ENCODE measurements at regions not wholly inside any gene's neighbourhood (a gene's known extent, or its start where the extent isn't known, plus 50 kb on each side); places are given as distances from the start of the nearest gene placed in this dataset.

DNA sequence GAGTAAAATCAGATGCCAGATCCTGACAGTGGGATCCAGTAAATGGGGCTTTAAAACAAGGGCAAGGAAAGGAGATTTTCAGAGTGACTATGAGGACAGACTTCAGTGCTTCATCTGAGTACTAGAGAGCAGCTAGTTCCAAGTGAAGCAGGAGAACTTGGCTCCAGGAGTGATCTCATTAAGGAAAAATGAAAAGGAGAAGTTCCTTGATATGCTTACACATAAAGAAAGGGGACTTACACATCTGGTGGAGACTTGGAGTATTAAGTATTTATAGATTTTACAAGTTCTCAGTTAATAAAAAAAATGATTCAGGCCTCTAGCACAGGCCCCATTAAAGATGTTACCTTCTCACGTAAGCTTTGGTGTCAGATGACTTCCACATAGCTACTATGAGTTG is 105.8 kb downstream of the ICOS start:
- H3K9me3 Mint-ChIP-seq (ENCODE audit: unreplicated experiment), result no peaks in the 10 kb centered on the region
- H3K4me1 Mint-ChIP-seq (ENCODE audit: unreplicated experiment), result no peaks in the 10 kb centered on the region
- TF ChIP-seq, protein P1, sequence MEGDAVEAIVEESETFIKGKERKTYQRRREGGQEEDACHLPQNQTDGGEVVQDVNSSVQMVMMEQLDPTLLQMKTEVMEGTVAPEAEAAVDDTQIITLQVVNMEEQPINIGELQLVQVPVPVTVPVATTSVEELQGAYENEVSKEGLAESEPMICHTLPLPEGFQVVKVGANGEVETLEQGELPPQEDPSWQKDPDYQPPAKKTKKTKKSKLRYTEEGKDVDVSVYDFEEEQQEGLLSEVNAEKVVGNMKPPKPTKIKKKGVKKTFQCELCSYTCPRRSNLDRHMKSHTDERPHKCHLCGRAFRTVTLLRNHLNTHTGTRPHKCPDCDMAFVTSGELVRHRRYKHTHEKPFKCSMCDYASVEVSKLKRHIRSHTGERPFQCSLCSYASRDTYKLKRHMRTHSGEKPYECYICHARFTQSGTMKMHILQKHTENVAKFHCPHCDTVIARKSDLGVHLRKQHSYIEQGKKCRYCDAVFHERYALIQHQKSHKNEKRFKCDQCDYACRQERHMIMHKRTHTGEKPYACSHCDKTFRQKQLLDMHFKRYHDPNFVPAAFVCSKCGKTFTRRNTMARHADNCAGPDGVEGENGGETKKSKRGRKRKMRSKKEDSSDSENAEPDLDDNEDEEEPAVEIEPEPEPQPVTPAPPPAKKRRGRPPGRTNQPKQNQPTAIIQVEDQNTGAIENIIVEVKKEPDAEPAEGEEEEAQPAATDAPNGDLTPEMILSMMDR (IDR thresholded peaks at IDR 0.05; ENCODE audit: unreplicated experiment), result no peak
- no peaks in the 10 kb centered on the region for H3K27me3 Mint-ChIP-seq (ENCODE audit: unreplicated experiment)
- H3K27ac Mint-ChIP-seq (ENCODE audit: unreplicated experiment), result no peak overlapping the region
- no peak for DNase-seq (ENCODE audit: low spot score)
- no peak overlapping the region for H3K4me3 Mint-ChIP-seq (ENCODE audit: unreplicated experiment)
- H3K36me3 Mint-ChIP-seq (ENCODE audit: low read depth, unreplicated experiment), result no peaks in the 10 kb centered on the region

DNA sequence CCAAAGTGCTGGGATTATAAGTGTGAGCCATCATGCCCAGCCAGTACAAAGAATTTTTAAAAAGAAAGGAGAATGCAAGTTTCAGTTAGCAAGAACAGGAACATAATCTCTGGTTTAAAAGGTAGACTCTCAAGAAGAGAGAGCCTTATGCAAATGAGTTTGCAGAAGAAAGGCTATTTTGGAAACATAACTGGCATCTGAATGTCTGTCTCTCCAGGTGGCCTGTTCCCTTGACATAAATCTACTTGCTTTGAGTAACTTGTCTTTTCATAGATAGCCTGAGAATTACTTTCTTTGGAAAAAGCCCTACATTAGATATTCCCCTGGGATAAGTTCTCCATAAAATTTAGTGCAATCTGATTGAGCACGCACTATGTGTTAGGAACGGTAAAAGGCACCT is 109.6 kb downstream of the ICOS start:
- no peaks in the 10 kb centered on the region for H3K36me3 Mint-ChIP-seq (ENCODE audit: low read depth, unreplicated experiment)
- TF ChIP-seq, protein P1 (IDR thresholded peaks at IDR 0.05; ENCODE audit: unreplicated experiment), result no peak
- no peak overlapping the region for H3K27ac Mint-ChIP-seq (ENCODE audit: unreplicated experiment)

DNA sequence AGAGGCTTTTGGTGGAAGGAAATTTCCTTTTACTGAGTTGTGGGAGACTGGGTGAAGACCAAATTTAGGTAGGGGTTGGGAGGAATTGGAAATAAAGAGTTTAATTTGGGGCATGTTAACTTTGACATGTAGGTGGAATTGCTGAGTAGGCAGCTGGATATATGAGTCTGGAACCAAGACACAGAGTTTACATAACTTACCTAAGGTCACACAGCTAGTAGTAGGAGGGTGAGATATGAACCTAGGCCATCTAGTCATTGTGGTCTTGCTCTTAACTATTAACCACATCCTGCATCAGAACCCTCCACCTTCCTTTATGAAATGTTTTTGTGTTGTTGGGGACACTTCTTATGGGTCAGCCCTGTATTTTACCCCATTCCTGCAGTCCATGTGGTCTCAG is 113.1 kb downstream of the ICOS start:
- Mint-ChIP-seq H3K27ac (ENCODE audit: unreplicated experiment) (no peak overlapping the region), H3K4me3 (ENCODE audit: unreplicated experiment) (no peak overlapping the region), H3K36me3 (ENCODE audit: low read depth, unreplicated experiment) (no peaks in the 10 kb centered on the region), H3K9me3 (ENCODE audit: unreplicated experiment) (no peaks in the 10 kb centered on the region), H3K4me1 (ENCODE audit: unreplicated experiment) (no peaks in the 10 kb centered on the region), H3K27me3 (ENCODE audit: unreplicated experiment) (peaks cover 2% of the 10 kb centered on the region)
- DNase-seq (ENCODE audit: low spot score), result no peak
- TF ChIP-seq, protein P1 (IDR thresholded peaks at IDR 0.05; ENCODE audit: unreplicated experiment), result no peak

More for the DNA sequence above, 109.6 kb downstream of the ICOS start:
- DNase-seq (ENCODE audit: low spot score), result no peak
- Mint-ChIP-seq H3K4me3 (ENCODE audit: unreplicated experiment) (no peak overlapping the region), H3K9me3 (ENCODE audit: unreplicated experiment) (no peaks in the 10 kb centered on the region), H3K4me1 (ENCODE audit: unreplicated experiment) (no peaks in the 10 kb centered on the region), H3K27me3 (ENCODE audit: unreplicated experiment) (peaks cover 2% of the 10 kb centered on the region)

DNA sequence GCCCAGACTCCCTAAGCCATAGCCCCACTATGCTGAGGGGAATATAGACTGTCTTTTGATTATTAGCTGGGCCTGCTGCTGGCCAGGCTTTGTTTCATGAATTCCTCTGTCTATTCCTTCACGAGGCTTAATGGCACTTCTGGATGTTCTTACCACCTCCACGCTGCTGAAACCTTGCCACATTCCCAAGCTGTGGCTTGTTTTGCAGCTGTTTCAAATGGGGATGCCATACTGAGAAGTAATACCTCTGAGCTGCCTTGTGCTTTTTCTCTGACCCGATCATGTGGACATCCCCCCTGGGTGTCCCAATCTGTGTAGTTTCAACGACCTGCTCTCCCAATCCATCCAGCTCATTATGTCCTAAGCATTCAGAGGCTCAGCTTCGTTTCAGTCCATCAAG is 114.1 kb downstream of the ICOS start:
- no peak overlapping the region for H3K27ac Mint-ChIP-seq (ENCODE audit: unreplicated experiment)
- peaks cover 2% of the 10 kb centered on the region for H3K27me3 Mint-ChIP-seq (ENCODE audit: unreplicated experiment)
- no peaks in the 10 kb centered on the region for H3K9me3 Mint-ChIP-seq (ENCODE audit: unreplicated experiment)
- TF ChIP-seq, protein P1 (IDR thresholded peaks at IDR 0.05; ENCODE audit: unreplicated experiment), result no peak
- H3K4me3 Mint-ChIP-seq (ENCODE audit: unreplicated experiment), result no peak overlapping the region
- no peaks in the 10 kb centered on the region for H3K4me1 Mint-ChIP-seq (ENCODE audit: unreplicated experiment)
- no peaks in the 10 kb centered on the region for H3K36me3 Mint-ChIP-seq (ENCODE audit: low read depth, unreplicated experiment)
- no peak for DNase-seq (ENCODE audit: low spot score)

DNA sequence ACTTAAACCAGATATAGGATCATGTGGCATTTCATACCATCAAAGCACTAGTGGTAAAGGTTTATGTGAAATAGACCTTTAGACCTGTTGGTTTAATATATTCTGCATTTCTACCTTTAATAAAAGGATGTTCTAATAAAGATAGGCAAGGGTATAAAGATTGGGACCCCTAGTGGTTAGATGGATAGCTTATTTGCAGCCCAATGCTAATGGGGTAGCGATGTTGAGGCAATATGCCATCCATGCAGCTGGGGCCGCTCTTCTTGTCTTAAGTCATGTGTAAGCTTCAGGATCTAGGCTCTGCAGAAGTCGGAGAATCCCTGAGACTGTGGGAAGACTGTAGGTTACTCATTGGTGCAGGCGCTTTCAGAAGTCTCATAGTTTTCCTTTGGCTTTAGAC is 114.9 kb downstream of the ICOS start:
- H3K4me3 Mint-ChIP-seq (ENCODE audit: unreplicated experiment), result no peak overlapping the region
- TF ChIP-seq, protein P1 (IDR thresholded peaks at IDR 0.05; ENCODE audit: unreplicated experiment), result peak; percentile 67
- H3K27me3 Mint-ChIP-seq (ENCODE audit: unreplicated experiment), result peaks cover 2% of the 10 kb centered on the region
- no peaks in the 10 kb centered on the region for H3K36me3 Mint-ChIP-seq (ENCODE audit: low read depth, unreplicated experiment)
- H3K9me3 Mint-ChIP-seq (ENCODE audit: unreplicated experiment), result no peaks in the 10 kb centered on the region
- H3K27ac Mint-ChIP-seq (ENCODE audit: unreplicated experiment), result no peak overlapping the region
- H3K4me1 Mint-ChIP-seq (ENCODE audit: unreplicated experiment), result no peaks in the 10 kb centered on the region
- DNase-seq (ENCODE audit: low spot score), result no peak
